ENCODE measurements at regions not wholly inside any gene's neighbourhood (a gene's known extent, or its start where the extent isn't known, plus 50 kb on each side); places are given as distances from the start of the nearest gene placed in this dataset.

- no peaks in the 10 kb centered on the region for H3K4me1 ChIP-seq (ENCODE audit: low read depth, poor library complexity, severe bottlenecking)
- H4K20me1 ChIP-seq (ENCODE audit: insufficient read depth), result no peaks in the 10 kb centered on the region
- no peak overlapping the region for H2AFZ ChIP-seq (ENCODE audit: low read depth)
- no peaks in the 10 kb centered on the region for H3K27me3 ChIP-seq (ENCODE audit: insufficient read depth, low read depth)
- H3K79me2 ChIP-seq (ENCODE audit: insufficient read depth, low read depth), result no peaks in the 10 kb centered on the region
- no peak overlapping the region for H3K9ac ChIP-seq
- TF ChIP-seq, protein P1, sequence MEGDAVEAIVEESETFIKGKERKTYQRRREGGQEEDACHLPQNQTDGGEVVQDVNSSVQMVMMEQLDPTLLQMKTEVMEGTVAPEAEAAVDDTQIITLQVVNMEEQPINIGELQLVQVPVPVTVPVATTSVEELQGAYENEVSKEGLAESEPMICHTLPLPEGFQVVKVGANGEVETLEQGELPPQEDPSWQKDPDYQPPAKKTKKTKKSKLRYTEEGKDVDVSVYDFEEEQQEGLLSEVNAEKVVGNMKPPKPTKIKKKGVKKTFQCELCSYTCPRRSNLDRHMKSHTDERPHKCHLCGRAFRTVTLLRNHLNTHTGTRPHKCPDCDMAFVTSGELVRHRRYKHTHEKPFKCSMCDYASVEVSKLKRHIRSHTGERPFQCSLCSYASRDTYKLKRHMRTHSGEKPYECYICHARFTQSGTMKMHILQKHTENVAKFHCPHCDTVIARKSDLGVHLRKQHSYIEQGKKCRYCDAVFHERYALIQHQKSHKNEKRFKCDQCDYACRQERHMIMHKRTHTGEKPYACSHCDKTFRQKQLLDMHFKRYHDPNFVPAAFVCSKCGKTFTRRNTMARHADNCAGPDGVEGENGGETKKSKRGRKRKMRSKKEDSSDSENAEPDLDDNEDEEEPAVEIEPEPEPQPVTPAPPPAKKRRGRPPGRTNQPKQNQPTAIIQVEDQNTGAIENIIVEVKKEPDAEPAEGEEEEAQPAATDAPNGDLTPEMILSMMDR (conservative IDR thresholded peaks at IDR 0.05; ENCODE audit: low read depth, low read length), result no peak
- H3K4me2 ChIP-seq, result no peak overlapping the region
- no peaks in the 10 kb centered on the region for H3K36me3 ChIP-seq (ENCODE audit: insufficient read depth)
- no peak overlapping the region for H3K27ac ChIP-seq
- no peak overlapping the region for H3K4me3 ChIP-seq (IDR thresholded peaks at IDR 0.05; ENCODE audit: insufficient read depth, low read depth, low read length)
Measured at GRCh38 chr6:164453835-164454234, 855.6 kb downstream of the C6orf118 start.

- no peak overlapping the region for H2AFZ ChIP-seq (ENCODE audit: low read depth)
- H3K27ac ChIP-seq, result no peak overlapping the region
- no peaks in the 10 kb centered on the region for H3K27me3 ChIP-seq (ENCODE audit: insufficient read depth, low read depth)
- no peak overlapping the region for H3K4me2 ChIP-seq
- TF ChIP-seq, protein P1 (conservative IDR thresholded peaks at IDR 0.05; ENCODE audit: low read depth, low read length), result no peak
- no peaks in the 10 kb centered on the region for H3K36me3 ChIP-seq (ENCODE audit: insufficient read depth)
- H3K9ac ChIP-seq, result no peak overlapping the region
- H3K4me3 ChIP-seq (IDR thresholded peaks at IDR 0.05; ENCODE audit: insufficient read depth, low read depth, low read length), result no peak overlapping the region
- no peaks in the 10 kb centered on the region for H3K4me1 ChIP-seq (ENCODE audit: low read depth, poor library complexity, severe bottlenecking)
- H3K79me2 ChIP-seq (ENCODE audit: insufficient read depth, low read depth), result no peaks in the 10 kb centered on the region
- no peaks in the 10 kb centered on the region for H4K20me1 ChIP-seq (ENCODE audit: insufficient read depth)
Measured at GRCh38 chr6:164442572-164442971, 866.8 kb downstream of the C6orf118 start.

GRCh38 chr6:164439331-164439730 is 870.1 kb downstream of the C6orf118 start:
- Histone ChIP-seq H4K20me1 (ENCODE audit: insufficient read depth) (no peaks in the 10 kb centered on the region), H3K79me2 (ENCODE audit: insufficient read depth, low read depth) (no peaks in the 10 kb centered on the region), H3K27me3 (ENCODE audit: insufficient read depth, low read depth) (no peaks in the 10 kb centered on the region), H2AFZ (ENCODE audit: low read depth) (no peak overlapping the region), H3K4me1 (ENCODE audit: low read depth, poor library complexity, severe bottlenecking) (no peaks in the 10 kb centered on the region), H3K36me3 (ENCODE audit: insufficient read depth) (no peaks in the 10 kb centered on the region), H3K27ac (no peak overlapping the region), H3K4me3 (IDR thresholded peaks at IDR 0.05; ENCODE audit: insufficient read depth, low read depth, low read length) (no peak overlapping the region), H3K9ac (no peak overlapping the region), H3K4me2 (no peak overlapping the region)
- TF ChIP-seq, protein P1 (conservative IDR thresholded peaks at IDR 0.05; ENCODE audit: low read depth, low read length), result no peak

GRCh38 chr6:164436976-164437375 is 872.4 kb downstream of the C6orf118 start:
- Histone ChIP-seq H3K4me3 (IDR thresholded peaks at IDR 0.05; ENCODE audit: insufficient read depth, low read depth, low read length) (no peak overlapping the region), H3K4me1 (ENCODE audit: low read depth, poor library complexity, severe bottlenecking) (no peaks in the 10 kb centered on the region), H3K79me2 (ENCODE audit: insufficient read depth, low read depth) (no peaks in the 10 kb centered on the region), H3K27me3 (ENCODE audit: insufficient read depth, low read depth) (no peaks in the 10 kb centered on the region), H3K27ac (no peak overlapping the region), H4K20me1 (ENCODE audit: insufficient read depth) (no peaks in the 10 kb centered on the region), H3K4me2 (no peak overlapping the region), H2AFZ (ENCODE audit: low read depth) (no peak overlapping the region), H3K9ac (no peak overlapping the region), H3K36me3 (ENCODE audit: insufficient read depth) (no peaks in the 10 kb centered on the region)
- TF ChIP-seq, protein P1 (conservative IDR thresholded peaks at IDR 0.05; ENCODE audit: low read depth, low read length), result no peak
